ENCODE measurements at regions not wholly inside any gene's neighbourhood (a gene's known extent, or its start where the extent isn't known, plus 50 kb on each side); places are given as distances from the start of the nearest gene placed in this dataset.

DNA sequence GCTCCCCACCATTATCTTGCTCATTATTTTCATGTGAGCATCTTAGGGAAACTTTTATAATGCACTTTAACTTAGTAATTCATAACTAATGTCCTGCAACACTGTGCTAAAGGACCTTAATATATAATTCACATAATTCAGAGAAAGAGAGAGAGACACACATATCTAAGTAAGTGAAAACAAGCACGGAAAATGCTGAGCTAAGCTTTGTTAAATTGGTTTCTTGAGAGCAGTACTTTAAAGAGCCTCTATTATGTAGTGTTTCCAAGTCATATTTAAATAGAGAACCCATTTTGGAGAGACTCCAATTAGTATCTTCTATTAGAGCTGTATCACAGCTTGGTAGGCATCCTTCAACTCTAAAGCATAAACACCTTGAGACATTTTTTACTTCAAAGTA, 354.1 kb upstream of the SOX14 start:
- DNase-seq (ENCODE audit: low read depth, low spot score) (no peak), FAIRE-seq (no peak)
- H3K27me3 ChIP-seq (ENCODE audit: control insufficient read depth, extremely low read depth, insufficient read depth, low read length): no peaks in the 10 kb centered on the region
- H3K9me3 ChIP-seq (ENCODE audit: control insufficient read depth, low read depth, low read length): no peaks in the 10 kb centered on the region
- H3K4me3 ChIP-seq (ENCODE audit: control insufficient read depth in 2 of 3, extremely low read depth in 1 of 3, insufficient read depth in 2 of 3, low read depth in 1 of 3, low read length in 3 of 3): no peak overlapping the region
- no peaks in the 10 kb centered on the region for H4K20me1 ChIP-seq (ENCODE audit: control insufficient read depth, extremely low read depth, insufficient read depth, low read length)
- no peak overlapping the region for H3K4me2 ChIP-seq (ENCODE audit: control insufficient read depth, extremely low read depth, insufficient read depth, low read depth, low read length)
- H3K27ac ChIP-seq (ENCODE audit: control insufficient read depth, insufficient read depth, low read length): no peak overlapping the region
- no peaks in the 10 kb centered on the region for H3K4me1 ChIP-seq (ENCODE audit: control insufficient read depth, extremely low read depth, insufficient read depth, low read length)
- TF ChIP-seq, protein P1, sequence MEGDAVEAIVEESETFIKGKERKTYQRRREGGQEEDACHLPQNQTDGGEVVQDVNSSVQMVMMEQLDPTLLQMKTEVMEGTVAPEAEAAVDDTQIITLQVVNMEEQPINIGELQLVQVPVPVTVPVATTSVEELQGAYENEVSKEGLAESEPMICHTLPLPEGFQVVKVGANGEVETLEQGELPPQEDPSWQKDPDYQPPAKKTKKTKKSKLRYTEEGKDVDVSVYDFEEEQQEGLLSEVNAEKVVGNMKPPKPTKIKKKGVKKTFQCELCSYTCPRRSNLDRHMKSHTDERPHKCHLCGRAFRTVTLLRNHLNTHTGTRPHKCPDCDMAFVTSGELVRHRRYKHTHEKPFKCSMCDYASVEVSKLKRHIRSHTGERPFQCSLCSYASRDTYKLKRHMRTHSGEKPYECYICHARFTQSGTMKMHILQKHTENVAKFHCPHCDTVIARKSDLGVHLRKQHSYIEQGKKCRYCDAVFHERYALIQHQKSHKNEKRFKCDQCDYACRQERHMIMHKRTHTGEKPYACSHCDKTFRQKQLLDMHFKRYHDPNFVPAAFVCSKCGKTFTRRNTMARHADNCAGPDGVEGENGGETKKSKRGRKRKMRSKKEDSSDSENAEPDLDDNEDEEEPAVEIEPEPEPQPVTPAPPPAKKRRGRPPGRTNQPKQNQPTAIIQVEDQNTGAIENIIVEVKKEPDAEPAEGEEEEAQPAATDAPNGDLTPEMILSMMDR (optimal IDR thresholded peaks at IDR 0.05 in 1 of 3, IDR thresholded peaks at IDR 0.05 in 1 of 3, conservative IDR thresholded peaks at IDR 0.05 in 1 of 3; ENCODE audit: extremely low read depth in 1 of 3, insufficient read depth in 2 of 3, low read length in 3 of 3): no peak
- TF ChIP-seq EZH2 (IDR thresholded peaks at IDR 0.05; ENCODE audit: low read length): no peak
- no peaks in the 10 kb centered on the region for H3K36me3 ChIP-seq (ENCODE audit: control insufficient read depth in 2 of 2, extremely low read depth in 1 of 2, insufficient read depth in 2 of 2, low read length in 2 of 2)
- no peaks in the 10 kb centered on the region for H3K9me1 ChIP-seq (ENCODE audit: control insufficient read depth, extremely low read depth, insufficient read depth, low read length)
- dilution Hi-C loops (cut with MboI; ENCODE audit: extremely low pct_ligation_motif_present, low sequenced_read_pairs): no loop called here
- no peak overlapping the region for H2AFZ ChIP-seq (ENCODE audit: control insufficient read depth, low read length)
- no peak overlapping the region for H3K9ac ChIP-seq (ENCODE audit: control insufficient read depth, extremely low read depth, insufficient read depth, low read length)
- no peaks in the 10 kb centered on the region for H3K79me2 ChIP-seq (ENCODE audit: control insufficient read depth, insufficient read depth, low read length)

DNA sequence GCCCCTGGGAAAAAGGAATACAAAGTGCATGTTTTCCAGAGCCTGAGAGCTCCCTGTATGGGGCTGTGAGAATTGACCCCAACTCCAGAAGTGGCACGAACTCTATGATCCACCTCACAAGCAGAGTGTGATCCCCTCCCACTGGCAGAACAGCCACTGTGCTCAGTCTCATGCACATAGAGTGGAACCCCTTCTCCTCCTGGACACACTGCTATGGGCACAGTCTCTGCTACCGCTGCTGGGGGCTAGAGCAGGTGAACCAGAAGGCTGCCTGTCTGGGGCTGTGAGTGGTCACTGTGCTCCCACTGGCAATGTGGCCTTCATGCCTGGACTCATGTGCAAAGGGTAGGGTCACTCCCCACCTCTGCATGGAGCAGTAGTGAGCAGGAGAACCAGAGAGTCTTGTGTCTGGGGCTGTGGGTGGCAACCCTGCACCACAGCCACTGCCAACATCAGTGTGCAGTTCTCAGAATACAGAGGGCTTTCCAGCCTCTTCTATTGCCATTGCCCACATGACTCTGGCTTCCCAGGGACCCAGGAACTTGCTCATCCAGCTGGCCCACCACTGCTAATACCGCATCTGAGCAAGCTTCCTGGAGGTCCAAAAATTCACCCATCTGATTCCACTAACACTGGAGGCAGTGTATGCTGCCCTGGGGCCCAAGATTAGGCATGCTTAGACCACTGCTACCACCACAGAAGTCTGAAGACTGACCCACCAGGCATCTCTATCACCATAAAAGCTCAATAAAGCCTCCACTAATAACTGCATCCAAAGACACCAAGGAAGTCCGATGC, 343.7 kb upstream of the SOX14 start:
- FAIRE-seq: no peak
- Histone ChIP-seq H3K27ac (ENCODE audit: control insufficient read depth, insufficient read depth, low read length) (no peak overlapping the region), H4K20me1 (ENCODE audit: control insufficient read depth, extremely low read depth, insufficient read depth, low read length) (no peaks in the 10 kb centered on the region), H3K9me1 (ENCODE audit: control insufficient read depth, extremely low read depth, insufficient read depth, low read length) (no peaks in the 10 kb centered on the region), H3K9me3 (ENCODE audit: control insufficient read depth, low read depth, low read length) (no peaks in the 10 kb centered on the region), H2AFZ (ENCODE audit: control insufficient read depth, low read length) (no peak overlapping the region), H3K4me2 (ENCODE audit: control insufficient read depth, extremely low read depth, insufficient read depth, low read depth, low read length) (no peak overlapping the region), H3K36me3 (ENCODE audit: control insufficient read depth in 2 of 2, extremely low read depth in 1 of 2, insufficient read depth in 2 of 2, low read length in 2 of 2) (no peaks in the 10 kb centered on the region), H3K79me2 (ENCODE audit: control insufficient read depth, insufficient read depth, low read length) (no peaks in the 10 kb centered on the region), H3K27me3 (ENCODE audit: control insufficient read depth, extremely low read depth, insufficient read depth, low read length) (no peaks in the 10 kb centered on the region), H3K9ac (ENCODE audit: control insufficient read depth, extremely low read depth, insufficient read depth, low read length) (no peak overlapping the region), H3K4me1 (ENCODE audit: control insufficient read depth, extremely low read depth, insufficient read depth, low read length) (no peaks in the 10 kb centered on the region), H3K4me3 (ENCODE audit: control insufficient read depth in 2 of 3, extremely low read depth in 1 of 3, insufficient read depth in 2 of 3, low read depth in 1 of 3, low read length in 3 of 3) (no peak overlapping the region)
- DNase-seq (ENCODE audit: low read depth, low spot score): no peak
- no peak for TF ChIP-seq EZH2 (IDR thresholded peaks at IDR 0.05; ENCODE audit: low read length)
- TF ChIP-seq, protein P1 (optimal IDR thresholded peaks at IDR 0.05 in 1 of 3, IDR thresholded peaks at IDR 0.05 in 1 of 3, conservative IDR thresholded peaks at IDR 0.05 in 1 of 3; ENCODE audit: extremely low read depth in 1 of 3, insufficient read depth in 2 of 3, low read length in 3 of 3): no peak
- dilution Hi-C loops (cut with MboI; ENCODE audit: extremely low pct_ligation_motif_present, low sequenced_read_pairs): no loop called here
